Activated CD4-positive, alpha-beta T cell treated with anti-CD3 and anti-CD28 coated beads, Interleukin-2, amount 10 ng/mL, durations not matched to agents 7 days and 5 days (primary cell): ENCODE measurements at regions not wholly inside any gene's neighbourhood (a gene's known extent, or its start where the extent isn't known, plus 50 kb on each side); places are given as distances from the start of the nearest gene placed in this dataset.
"Not testable (repeated sequence)": the region's sequence is repeated elsewhere in the genome, so short reads cannot be mapped to it uniquely, and the experiment has no call there.

ENCODE experiments used
- CTCF ChIA-PET: fragments of 350-600 bp; sonication (Branson Sonifier 250); formaldehyde crosslinking; loops from one replicate; lab custom pipeline; 2021; ENCODE audit warnings: antibody characterized with exemption; lab: Charles Lee
- POLR2A ChIA-PET: fragments of 350-600 bp; sonication (Branson Sonifier 250); formaldehyde crosslinking; loops from one replicate; lab custom pipeline; 2021; ENCODE audit warnings: antibody characterized with exemption; lab: Charles Lee
- DNase-seq: peaks from one replicate; pipeline ENCODE4 v3.0.0-alpha.2; 2020
- H3K27ac Mint-ChIP-seq: one replicate; pipeline ENCODE4 v1.8.0; 2021; ENCODE audit warnings: mild to moderate bottlenecking, moderate library complexity, mixed read lengths
- H3K27me3 Mint-ChIP-seq: one replicate; pipeline ENCODE4 v1.8.0; 2021; ENCODE audit warnings: mixed read lengths
- H3K36me3 Mint-ChIP-seq: one replicate; pipeline ENCODE4 v1.8.0; 2021; ENCODE audit warnings: low read depth, mixed read lengths
- H3K4me1 Mint-ChIP-seq: one replicate; pipeline ENCODE4 v1.8.0; 2021; ENCODE audit warnings: mixed read lengths
- H3K4me3 Mint-ChIP-seq: one replicate; pipeline ENCODE4 v1.8.0; 2021; ENCODE audit warnings: mild to moderate bottlenecking, moderate library complexity, mixed read lengths
- H3K9me3 Mint-ChIP-seq: one replicate; pipeline ENCODE4 v1.8.0; 2021; ENCODE audit warnings: mixed read lengths

DNA sequence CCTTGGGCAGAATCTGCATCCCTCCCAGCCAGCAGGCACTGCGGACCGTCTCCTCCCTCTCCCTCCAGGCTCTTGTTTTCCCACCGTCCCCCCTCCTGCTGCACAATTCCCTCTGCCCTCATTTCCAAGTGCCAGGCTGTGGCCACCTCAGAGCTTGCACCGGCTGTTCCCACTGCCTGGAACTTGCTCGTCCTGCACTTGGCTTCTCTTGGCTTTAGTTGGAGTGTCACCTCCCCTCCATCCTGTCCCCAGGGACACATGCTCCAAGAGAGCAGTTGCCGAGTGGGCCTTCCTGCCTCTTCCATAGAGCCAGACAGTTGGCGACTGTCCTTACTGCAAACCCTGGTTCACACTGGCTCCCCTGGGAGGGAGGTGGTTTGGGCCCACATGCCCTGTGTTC is 87.0 kb upstream of the DRD5 start:
- peaks cover 25% of the 10 kb centered on the region for H3K4me1 Mint-ChIP-seq
- H3K27me3 Mint-ChIP-seq, POLR2A ChIA-PET, H3K4me3 Mint-ChIP-seq, H3K36me3 Mint-ChIP-seq, H3K27ac Mint-ChIP-seq, CTCF ChIA-PET, H3K9me3 Mint-ChIP-seq, DNase-seq: not testable (repeated sequence)

DNA sequence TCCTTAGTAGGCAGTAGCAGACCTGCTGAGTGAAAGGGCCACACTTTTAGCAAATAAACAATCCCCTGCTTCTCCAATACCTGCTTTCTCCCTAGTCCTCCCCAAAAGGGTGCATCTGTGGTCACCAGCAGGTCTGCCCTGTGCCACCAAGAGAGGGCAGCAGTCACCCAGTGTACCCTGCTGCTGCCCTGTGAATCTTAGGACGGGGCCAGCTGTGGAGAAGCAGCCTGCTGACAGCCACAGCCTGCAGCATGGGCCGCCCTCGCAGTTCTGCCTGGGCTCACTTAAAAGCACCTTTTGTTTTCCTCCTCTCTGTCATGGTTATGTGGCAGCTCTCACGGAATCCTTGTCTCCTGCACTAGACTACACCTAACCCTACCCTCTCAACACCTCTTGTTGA is 85.4 kb upstream of the DRD5 start:
- not testable (repeated sequence) for H3K27ac Mint-ChIP-seq
- CTCF ChIA-PET = interaction anchor here (1.2 to 1.9 kb wide), 4 partner anchors 9 to 330 kb away, joined by 3 to 5 read pairs (median 3); no protein-coding TSS in a partner anchor

DNA sequence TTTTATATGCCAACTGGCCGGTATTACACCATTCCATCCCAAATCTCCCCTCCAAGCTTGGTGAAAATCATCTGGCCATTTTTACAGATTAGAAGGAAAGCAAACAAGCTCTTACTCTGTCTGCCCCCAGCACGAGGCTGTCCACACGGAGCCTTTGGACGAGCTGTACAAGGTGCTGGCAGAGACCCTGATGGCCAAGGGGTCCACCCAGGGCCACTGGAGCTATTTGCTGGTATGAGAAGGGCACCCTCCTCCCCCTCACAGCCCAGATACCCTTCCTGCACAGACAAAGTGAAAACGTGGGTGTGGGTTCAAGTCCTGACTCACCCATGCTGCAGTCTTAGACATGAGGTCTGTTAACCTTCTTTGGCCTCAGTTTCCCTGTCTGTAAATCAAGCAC is 84.9 kb upstream of the DRD5 start:
- H3K27ac Mint-ChIP-seq, H3K4me3 Mint-ChIP-seq, H3K36me3 Mint-ChIP-seq, POLR2A ChIA-PET, H3K27me3 Mint-ChIP-seq, DNase-seq, H3K9me3 Mint-ChIP-seq: not testable (repeated sequence)
- CTCF ChIA-PET = interaction anchor here (1.2 to 1.9 kb wide), 4 partner anchors 8 to 329 kb away, joined by 3 to 5 read pairs (median 3); no protein-coding TSS in a partner anchor
- H3K4me1 Mint-ChIP-seq = peaks cover 22% of the 10 kb centered on the region

More for the DNA sequence above, 85.4 kb upstream of the DRD5 start:
- POLR2A ChIA-PET, H3K36me3 Mint-ChIP-seq, H3K4me3 Mint-ChIP-seq, H3K27me3 Mint-ChIP-seq, H3K9me3 Mint-ChIP-seq: not testable (repeated sequence)
- DNase-seq = peak; percentile 39
- peaks cover 21% of the 10 kb centered on the region for H3K4me1 Mint-ChIP-seq

DNA sequence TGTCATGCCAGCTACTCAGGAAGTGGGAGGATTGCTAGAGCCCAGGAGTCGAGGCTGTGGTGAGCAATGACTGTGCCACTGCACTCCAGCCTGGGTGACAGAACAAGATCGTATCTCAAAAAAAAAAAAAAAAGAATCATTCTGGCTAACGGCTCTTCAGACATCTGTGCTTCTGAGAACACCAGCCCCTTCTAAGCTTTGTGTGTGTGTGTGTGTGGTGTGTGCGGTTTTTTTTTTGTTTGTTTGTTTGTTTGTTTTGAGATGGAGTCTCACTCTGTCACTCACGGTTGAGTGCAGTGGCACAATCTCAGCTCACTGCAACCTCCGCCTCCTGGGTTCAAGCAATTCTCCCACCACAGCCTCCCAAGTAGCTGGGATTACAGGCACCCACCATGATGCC is 79.4 kb upstream of the DRD5 start:
- peaks cover 29% of the 10 kb centered on the region for H3K4me1 Mint-ChIP-seq
- H3K4me3 Mint-ChIP-seq, DNase-seq, POLR2A ChIA-PET, H3K27ac Mint-ChIP-seq, H3K9me3 Mint-ChIP-seq, H3K36me3 Mint-ChIP-seq, H3K27me3 Mint-ChIP-seq: not testable (repeated sequence)
- CTCF ChIA-PET = interaction anchor here (1.2 kb wide), 1 partner anchor 323 kb away, joined by 3 read pairs; no protein-coding TSS in a partner anchor

DNA sequence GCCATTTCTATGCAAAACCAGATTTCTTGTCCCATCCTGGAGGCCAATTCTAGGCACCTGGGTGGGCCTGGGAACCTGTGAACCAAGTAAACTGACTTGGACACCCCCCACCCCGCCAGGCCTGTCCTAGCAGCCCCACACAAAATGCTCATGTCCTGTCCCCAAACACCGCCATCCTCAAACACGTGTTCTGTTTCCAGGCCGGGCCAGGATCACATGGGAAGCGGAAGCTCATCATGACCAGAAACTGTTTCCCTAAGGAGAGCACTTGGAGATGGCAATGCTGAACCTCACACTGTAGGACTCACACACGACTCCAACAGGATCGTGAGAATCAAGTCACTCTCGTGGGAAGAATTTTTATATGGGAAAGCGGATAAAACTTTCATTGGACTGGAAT is 78.7 kb upstream of the DRD5 start:
- H3K27me3 Mint-ChIP-seq, H3K4me3 Mint-ChIP-seq, H3K36me3 Mint-ChIP-seq, DNase-seq, H3K27ac Mint-ChIP-seq, POLR2A ChIA-PET, H3K9me3 Mint-ChIP-seq: not testable (repeated sequence)
- CTCF ChIA-PET = interaction anchor here (0.6 to 3.0 kb wide), 8 partner anchors 10 to 322 kb away, joined by 3 to 19 read pairs (median 3); no protein-coding TSS in a partner anchor
- peaks cover 29% of the 10 kb centered on the region for H3K4me1 Mint-ChIP-seq

DNA sequence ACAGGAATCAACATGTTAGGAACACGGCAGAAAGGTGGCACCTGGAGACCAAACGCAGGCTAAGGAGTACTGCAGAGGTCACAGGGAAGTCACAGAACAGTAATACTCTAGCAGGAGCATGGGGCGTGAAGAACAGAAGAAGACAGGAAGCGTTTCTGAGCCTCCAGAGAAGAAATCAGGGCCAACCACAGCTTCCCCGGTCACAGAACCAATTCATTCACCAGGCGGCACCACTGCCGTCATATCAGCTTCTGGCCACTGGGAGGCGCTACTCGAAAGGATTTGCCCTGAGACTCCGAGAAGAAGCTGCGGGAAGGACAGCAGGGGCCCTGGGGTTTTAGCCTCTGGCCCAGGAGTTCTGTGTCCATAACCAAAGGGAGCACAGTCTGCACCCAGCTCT is 78.0 kb upstream of the DRD5 start:
- CTCF ChIA-PET = interaction anchor here (0.7 to 3.0 kb wide), 10 partner anchors 10 to 321 kb away, joined by 3 to 19 read pairs (median 3); no protein-coding TSS in a partner anchor

DNA sequence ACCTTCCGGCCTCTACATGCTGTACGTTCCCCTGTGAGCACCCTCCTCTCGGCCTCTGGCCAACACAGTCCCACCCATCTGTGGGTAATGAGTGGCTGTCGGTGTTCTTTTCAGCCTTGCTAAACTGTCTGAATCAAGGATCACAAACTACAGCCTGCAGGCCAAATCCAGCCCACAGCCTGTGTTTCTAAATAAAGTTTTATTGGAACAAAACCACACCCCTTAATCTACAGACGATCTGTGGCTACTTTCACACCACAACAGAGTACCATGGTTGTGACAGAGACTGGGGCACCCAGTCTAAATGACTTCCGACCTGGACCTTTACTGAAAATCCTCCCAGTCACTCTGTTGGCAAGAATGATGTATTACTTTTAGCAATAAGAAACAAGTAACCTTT is 77.3 kb upstream of the DRD5 start:
- H3K27me3 Mint-ChIP-seq, H3K9me3 Mint-ChIP-seq, H3K27ac Mint-ChIP-seq, H3K36me3 Mint-ChIP-seq, POLR2A ChIA-PET, DNase-seq, H3K4me3 Mint-ChIP-seq: not testable (repeated sequence)
- peaks cover 29% of the 10 kb centered on the region for H3K4me1 Mint-ChIP-seq
- CTCF ChIA-PET = interaction anchor here (1.1 to 3.0 kb wide), 9 partner anchors 8 to 315 kb away, joined by 3 to 19 read pairs (median 3); no protein-coding TSS in a partner anchor

More for the DNA sequence above, 78.0 kb upstream of the DRD5 start:
- Mint-ChIP-seq H3K27ac (peak overlapping the region; percentile 56), H3K27me3 (no peaks in the 10 kb centered on the region), H3K36me3 (no peaks in the 10 kb centered on the region), H3K9me3 (no peaks in the 10 kb centered on the region), H3K4me3 (no peak overlapping the region), H3K4me1 (peaks cover 29% of the 10 kb centered on the region)
- DNase-seq = peak; percentile 79
- POLR2A ChIA-PET = no interaction called here

DNA sequence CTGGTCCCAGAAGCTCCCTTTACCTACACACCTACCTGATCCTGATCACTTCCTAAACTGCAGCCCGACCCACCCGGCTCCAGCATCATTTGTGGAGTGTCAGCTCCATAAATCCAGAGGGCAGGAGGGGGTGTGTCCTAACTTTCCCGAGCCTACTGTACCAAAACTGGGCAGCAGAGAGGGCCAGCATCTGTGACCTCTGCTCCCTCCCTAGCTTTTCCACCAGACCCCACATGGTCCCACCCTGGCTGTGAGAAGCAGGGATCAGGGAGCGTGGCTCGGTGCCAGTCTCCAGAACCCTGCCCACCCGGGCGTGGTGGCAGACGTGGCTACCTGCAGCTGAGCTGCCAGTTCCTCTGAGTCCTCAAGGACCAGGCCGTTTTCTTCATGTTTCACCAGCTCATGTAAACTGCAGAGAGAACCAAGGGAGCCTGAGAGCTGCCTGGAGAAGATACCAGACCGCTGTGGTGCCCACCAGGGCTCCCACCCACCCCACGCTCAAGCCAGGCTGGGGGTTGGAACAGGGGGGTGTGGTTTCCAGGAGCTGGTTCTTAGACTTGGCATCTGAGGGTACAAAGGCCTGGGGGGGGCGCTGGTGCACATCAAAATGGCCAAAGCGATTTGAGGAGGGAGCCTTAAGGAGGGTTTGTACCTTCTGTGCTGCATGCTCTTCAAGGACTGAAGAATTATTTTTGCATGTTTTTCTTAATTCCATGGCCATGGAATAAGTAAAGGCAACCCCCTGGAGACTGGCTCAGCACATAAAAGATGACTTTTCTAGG is 76.7 kb upstream of the DRD5 start:
- Mint-ChIP-seq H3K27ac (no peak overlapping the region), H3K36me3 (no peaks in the 10 kb centered on the region), H3K4me1 (peaks cover 29% of the 10 kb centered on the region), H3K27me3 (no peaks in the 10 kb centered on the region), H3K4me3 (no peak overlapping the region), H3K9me3 (no peaks in the 10 kb centered on the region)
- no peak for DNase-seq
- POLR2A ChIA-PET = no interaction called here
- CTCF ChIA-PET = interaction anchor here (0.7 to 3.0 kb wide), 8 partner anchors 8 to 449 kb away, joined by 3 to 19 read pairs (median 4); no protein-coding TSS in a partner anchor

DNA sequence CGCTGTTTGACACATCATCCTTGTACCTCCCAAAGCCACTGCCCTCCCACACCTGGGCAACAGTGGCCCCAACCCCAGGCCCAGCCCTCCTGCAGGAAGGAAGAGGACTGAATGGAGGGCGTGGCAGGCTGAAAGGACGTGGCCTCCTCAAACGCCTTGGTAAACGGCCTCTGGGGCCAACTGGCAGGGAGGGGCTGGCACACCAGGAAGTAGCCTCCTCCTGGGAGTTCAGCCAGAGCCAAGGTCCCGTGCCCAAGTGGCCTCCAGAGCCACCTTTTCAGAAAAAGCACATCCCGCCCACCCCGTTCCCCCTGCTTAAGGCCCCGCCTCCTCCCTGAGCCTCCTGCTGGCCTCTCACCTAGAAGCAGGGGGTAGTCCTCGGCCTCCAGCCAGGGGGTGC is 74.2 kb upstream of the DRD5 start:
- H3K27me3 Mint-ChIP-seq, CTCF ChIA-PET, H3K4me3 Mint-ChIP-seq, H3K27ac Mint-ChIP-seq, DNase-seq, H3K36me3 Mint-ChIP-seq, POLR2A ChIA-PET, H3K9me3 Mint-ChIP-seq: not testable (repeated sequence)
- H3K4me1 Mint-ChIP-seq = peaks cover 21% of the 10 kb centered on the region

DNA sequence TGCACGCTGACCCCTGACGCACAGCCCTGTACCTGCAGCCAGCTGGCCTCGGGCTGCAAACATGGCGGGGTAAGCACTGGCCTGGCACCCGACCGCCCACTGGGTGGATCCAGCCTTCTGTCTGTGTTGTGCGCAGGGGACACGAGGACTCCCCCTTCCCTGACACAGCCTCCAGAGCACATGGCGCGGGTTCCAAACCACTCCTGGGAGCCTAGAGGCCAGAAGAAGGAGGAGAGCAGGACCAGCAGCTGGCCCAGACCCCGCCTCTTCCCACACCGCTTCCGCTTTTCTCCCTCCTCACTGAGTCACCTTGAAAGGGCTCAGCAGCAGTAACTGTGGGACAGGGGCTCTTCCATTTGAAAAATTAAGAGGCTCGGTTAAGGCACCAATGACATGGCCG is 73.5 kb upstream of the DRD5 start:
- DNase-seq, H3K27me3 Mint-ChIP-seq, H3K9me3 Mint-ChIP-seq, H3K27ac Mint-ChIP-seq, CTCF ChIA-PET, H3K36me3 Mint-ChIP-seq, POLR2A ChIA-PET, H3K4me3 Mint-ChIP-seq: not testable (repeated sequence)
- peaks cover 16% of the 10 kb centered on the region for H3K4me1 Mint-ChIP-seq

DNA sequence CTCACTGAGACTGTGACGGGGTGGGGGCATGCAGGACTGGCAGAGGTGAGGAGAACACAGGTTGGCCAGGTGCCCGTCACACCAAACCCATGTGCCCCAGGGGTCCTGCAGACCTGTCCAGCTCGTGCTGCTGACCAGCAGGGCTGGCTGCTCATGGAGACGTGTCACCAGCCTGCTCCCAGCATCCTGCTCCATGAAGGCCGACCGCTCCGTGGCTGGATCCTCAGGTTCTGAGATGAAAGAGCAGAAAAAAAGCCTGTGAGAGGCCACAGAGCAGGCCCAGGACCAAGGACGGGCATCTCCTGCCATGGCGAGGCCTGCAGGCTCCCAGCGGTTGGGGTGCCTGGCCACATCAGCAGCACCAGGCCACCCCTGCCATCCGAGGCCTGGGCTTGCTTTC is 71.7 kb upstream of the DRD5 start:
- no peaks in the 10 kb centered on the region for H3K36me3 Mint-ChIP-seq
- no peak for DNase-seq
- POLR2A ChIA-PET = no interaction called here
- H3K27me3 Mint-ChIP-seq = no peaks in the 10 kb centered on the region
- H3K4me3 Mint-ChIP-seq = no peak overlapping the region
- no peaks in the 10 kb centered on the region for H3K9me3 Mint-ChIP-seq
- no peak overlapping the region for H3K27ac Mint-ChIP-seq
- CTCF ChIA-PET = no interaction called here
- no peaks in the 10 kb centered on the region for H3K4me1 Mint-ChIP-seq

DNA sequence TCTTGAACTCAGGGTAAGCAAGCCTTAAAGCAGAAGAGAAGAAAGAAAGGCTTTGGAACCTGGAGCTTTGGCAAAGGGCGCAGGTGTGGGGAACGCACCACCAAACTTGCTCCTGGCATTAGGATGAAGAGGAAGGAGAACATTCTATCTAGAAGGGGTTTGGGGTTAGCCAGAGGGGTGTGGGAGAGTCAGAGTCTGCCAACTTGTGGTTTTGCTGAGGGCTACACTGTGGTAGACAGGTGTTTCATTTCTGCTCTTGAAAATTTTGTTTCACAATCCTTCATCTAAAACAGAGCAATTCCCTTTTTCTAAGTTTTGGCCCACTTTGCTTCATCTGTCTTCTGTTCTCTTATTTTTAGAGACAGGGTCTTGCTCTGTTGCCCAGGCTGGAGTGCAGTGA is 66.2 kb upstream of the DRD5 start:
- CTCF ChIA-PET, POLR2A ChIA-PET, H3K27ac Mint-ChIP-seq, DNase-seq, H3K4me3 Mint-ChIP-seq, H3K4me1 Mint-ChIP-seq, H3K36me3 Mint-ChIP-seq, H3K27me3 Mint-ChIP-seq, H3K9me3 Mint-ChIP-seq: not testable (repeated sequence)

DNA sequence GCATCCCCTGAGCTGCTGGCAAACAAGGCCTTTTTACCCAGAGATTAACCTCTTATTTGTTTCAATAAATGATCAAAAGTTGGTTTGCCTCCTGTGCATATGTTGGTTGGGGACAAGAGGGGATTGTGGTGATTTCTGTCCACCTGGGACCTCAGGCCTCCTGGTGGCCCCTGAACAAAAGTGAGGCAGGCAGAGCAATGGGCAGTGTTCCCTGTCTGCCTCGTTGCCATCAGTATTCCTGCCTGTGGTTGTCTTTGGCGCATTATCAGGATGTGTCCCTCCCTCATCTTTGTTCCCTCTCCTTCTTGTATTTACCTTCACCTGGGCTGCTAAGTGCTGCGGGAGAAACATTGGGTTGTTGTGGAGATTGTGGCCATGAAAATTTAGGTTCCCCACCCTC is 65.3 kb upstream of the DRD5 start:
- no peak overlapping the region for H3K4me3 Mint-ChIP-seq
- POLR2A ChIA-PET = no interaction called here
- H3K4me1 Mint-ChIP-seq = peaks cover 4% of the 10 kb centered on the region
- no peak for DNase-seq
- H3K36me3 Mint-ChIP-seq = no peaks in the 10 kb centered on the region
- H3K9me3 Mint-ChIP-seq = no peaks in the 10 kb centered on the region
- H3K27ac Mint-ChIP-seq = no peak overlapping the region
- CTCF ChIA-PET = no interaction called here
- H3K27me3 Mint-ChIP-seq = peaks cover 4% of the 10 kb centered on the region
